Fibroblast of lung (primary cell): ENCODE measurements at regions not wholly inside any gene's neighbourhood (a gene's known extent, or its start where the extent isn't known, plus 50 kb on each side); places are given as distances from the start of the nearest gene placed in this dataset.

Experiments
- EZH2 ChIP-seq: IDR thresholded peaks from 2 replicates; pipeline ENCODE4 v1.5.1; 2012; ENCODE audit warnings: low read length, control low read depth, mild to moderate bottlenecking; ENCODE audit errors: missing control alignments
- TF ChIP-seq, protein P1 (sequence below), 2 donors: IDR thresholded peaks in 1 of 2; conservative IDR thresholded peaks in 1 of 2; 1 replicate in 1 of 2; 2 replicates in 1 of 2; pipeline ENCODE4 v1.5.1; 2011 to 2012; ENCODE audit warnings: low read length in 2 of 2, control low read depth in 1 of 2, inconsistent platforms in 1 of 2, low read depth in 1 of 2, mild to moderate bottlenecking in 1 of 2

DNA sequence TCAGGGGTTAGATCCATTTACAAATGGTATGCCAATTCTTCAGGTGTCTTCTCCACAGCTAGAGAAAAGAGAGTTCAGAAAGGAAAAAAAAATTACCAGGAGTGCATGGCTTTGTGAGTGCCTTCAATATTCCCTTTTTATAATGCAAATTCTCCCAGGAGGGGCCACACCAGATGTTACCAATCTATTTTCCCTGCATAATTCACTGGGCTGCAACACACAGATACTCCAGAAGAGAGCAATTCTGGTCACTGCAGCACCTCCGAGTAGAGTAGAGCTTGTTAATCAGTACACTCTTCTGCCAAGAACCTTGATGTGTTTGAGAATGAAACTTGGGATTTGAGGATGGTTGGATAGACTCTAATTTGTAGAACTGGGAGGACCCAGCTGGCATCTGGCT is 80.7 kb upstream of the SPRED1 start:
- TF ChIP-seq, protein P1, sequence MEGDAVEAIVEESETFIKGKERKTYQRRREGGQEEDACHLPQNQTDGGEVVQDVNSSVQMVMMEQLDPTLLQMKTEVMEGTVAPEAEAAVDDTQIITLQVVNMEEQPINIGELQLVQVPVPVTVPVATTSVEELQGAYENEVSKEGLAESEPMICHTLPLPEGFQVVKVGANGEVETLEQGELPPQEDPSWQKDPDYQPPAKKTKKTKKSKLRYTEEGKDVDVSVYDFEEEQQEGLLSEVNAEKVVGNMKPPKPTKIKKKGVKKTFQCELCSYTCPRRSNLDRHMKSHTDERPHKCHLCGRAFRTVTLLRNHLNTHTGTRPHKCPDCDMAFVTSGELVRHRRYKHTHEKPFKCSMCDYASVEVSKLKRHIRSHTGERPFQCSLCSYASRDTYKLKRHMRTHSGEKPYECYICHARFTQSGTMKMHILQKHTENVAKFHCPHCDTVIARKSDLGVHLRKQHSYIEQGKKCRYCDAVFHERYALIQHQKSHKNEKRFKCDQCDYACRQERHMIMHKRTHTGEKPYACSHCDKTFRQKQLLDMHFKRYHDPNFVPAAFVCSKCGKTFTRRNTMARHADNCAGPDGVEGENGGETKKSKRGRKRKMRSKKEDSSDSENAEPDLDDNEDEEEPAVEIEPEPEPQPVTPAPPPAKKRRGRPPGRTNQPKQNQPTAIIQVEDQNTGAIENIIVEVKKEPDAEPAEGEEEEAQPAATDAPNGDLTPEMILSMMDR (conservative IDR thresholded peaks at IDR 0.05 in 1 of 2, IDR thresholded peaks at IDR 0.05 in 1 of 2; ENCODE audit: low read depth in 1 of 2, low read length in 2 of 2), result no peak
- no peak for TF ChIP-seq EZH2
